NCI-H345 (cell line): ENCODE measurements at regions not wholly inside any gene's neighbourhood (a gene's known extent, or its start where the extent isn't known, plus 50 kb on each side); places are given as distances from the start of the nearest gene placed in this dataset.

Source experiments
- DNase-seq: peaks from one replicate; lab custom pipeline; 2025; lab: John Stamatoyannopoulos, UW

GRCh38 chr10:114771157-114771556 is 50.4 kb upstream of the FHIP2A start:
- no peak for DNase-seq

DNA sequence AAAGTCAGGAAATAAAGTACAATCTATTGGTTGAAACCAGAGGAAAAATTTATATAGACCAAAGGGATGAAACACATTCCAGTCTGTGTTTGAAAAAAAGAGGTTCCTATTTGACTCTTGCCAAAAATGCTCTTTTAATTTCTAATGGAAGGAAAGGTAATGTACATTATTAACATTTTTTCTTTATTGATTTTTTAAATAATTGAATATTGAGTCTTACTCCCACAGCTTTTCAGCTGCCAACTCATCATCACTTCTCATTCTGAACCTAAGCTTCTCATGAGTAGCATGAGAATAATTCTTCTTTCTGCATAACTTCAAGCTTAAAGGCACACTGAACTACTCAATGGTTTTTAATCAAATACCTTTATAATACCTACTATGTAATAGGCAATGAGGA is 49.8 kb upstream of the FHIP2A start:
- no peak for DNase-seq
